ENCODE measurements at regions not wholly inside any gene's neighbourhood (a gene's known extent, or its start where the extent isn't known, plus 50 kb on each side); places are given as distances from the start of the nearest gene placed in this dataset.
"Not testable (repeated sequence)": the region's sequence is repeated elsewhere in the genome, so short reads cannot be mapped to it uniquely, and the experiment has no call there.

GRCh38 chr11:19612025-19612424, 100.6 kb upstream of the NAV2 start:
- TF ChIP-seq CTCF (IDR thresholded peaks at IDR 0.05 in 2 of 3, conservative IDR thresholded peaks at IDR 0.05 in 1 of 3; ENCODE audit: insufficient read depth in 2 of 3, low read depth in 1 of 3, low read length in 3 of 3); SP1 (CRISPR knock-in tag; IDR thresholded peaks at IDR 0.05); ARID3A (IDR thresholded peaks at IDR 0.05; ENCODE audit: borderline replicate concordance, low read depth, low read length); FOXP4 (CRISPR knock-in tag; IDR thresholded peaks at IDR 0.05; ENCODE audit: borderline replicate concordance); SOX6 (IDR thresholded peaks at IDR 0.05); VEZF1 (CRISPR knock-in tag; IDR thresholded peaks at IDR 0.05): not testable (repeated sequence)
